SK-N-SH treated with all-trans-retinoic acid at 6 μM for 48 hours (cell line): ENCODE measurements at regions not wholly inside any gene's neighbourhood (a gene's known extent, or its start where the extent isn't known, plus 50 kb on each side); places are given as distances from the start of the nearest gene placed in this dataset.

Experiments
- ESRRG ChIP-seq: fragments of 250-450 bp; sonication (Bioruptor Pico); IDR thresholded peaks from 2 replicates; pipeline ENCODE4 v1.6.1; 2021; ENCODE audit warnings: mild to moderate bottlenecking
- GLIS3 ChIP-seq: fragments of 250-450 bp; sonication (Bioruptor Pico); IDR thresholded peaks from 2 replicates; pipeline ENCODE4 v1.5.0; 2020; ENCODE audit warnings: mild to moderate bottlenecking, moderate library complexity
- ZFP3 ChIP-seq: fragments of 250-450 bp; sonication (Bioruptor Pico); IDR thresholded peaks from 2 replicates; pipeline ENCODE4 v1.5.0; 2020; ENCODE audit warnings: mild to moderate bottlenecking, moderate library complexity
- TF ChIP-seq, protein P1 (sequence below): fragments of 250-450 bp; sonication (Bioruptor Pico); IDR thresholded peaks from 2 replicates; pipeline ENCODE4 v1.5.1; 2020; ENCODE audit warnings: low read depth, mild to moderate bottlenecking, moderate library complexity
- TF ChIP-seq, protein P2 (sequence below): fragments of 250-450 bp; sonication (Bioruptor Pico); IDR thresholded peaks from 2 replicates; pipeline ENCODE4 v1.8.0; 2020; ENCODE audit warnings: mild to moderate bottlenecking, moderate library complexity, borderline replicate concordance

DNA sequence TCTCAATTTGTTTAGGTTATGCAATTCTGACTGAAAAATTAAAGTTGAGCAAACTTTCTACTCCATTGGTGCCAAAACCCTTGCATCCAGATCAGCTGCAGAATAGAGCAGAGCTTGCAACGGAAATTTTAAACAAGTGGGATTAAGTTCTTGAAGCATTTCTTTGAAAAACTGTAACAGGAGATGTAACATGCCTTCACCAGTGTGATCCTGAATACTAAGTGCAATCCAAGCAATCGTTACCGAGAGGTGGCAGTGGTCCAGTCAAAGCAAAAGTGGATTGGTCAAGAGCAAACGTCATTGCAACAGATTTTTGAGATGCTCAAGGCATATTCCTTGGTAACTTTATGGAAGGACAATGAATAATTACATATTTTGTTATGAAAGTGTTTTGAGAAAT, 841.1 kb upstream of the SLITRK5 start:
- TF ChIP-seq, protein P1, sequence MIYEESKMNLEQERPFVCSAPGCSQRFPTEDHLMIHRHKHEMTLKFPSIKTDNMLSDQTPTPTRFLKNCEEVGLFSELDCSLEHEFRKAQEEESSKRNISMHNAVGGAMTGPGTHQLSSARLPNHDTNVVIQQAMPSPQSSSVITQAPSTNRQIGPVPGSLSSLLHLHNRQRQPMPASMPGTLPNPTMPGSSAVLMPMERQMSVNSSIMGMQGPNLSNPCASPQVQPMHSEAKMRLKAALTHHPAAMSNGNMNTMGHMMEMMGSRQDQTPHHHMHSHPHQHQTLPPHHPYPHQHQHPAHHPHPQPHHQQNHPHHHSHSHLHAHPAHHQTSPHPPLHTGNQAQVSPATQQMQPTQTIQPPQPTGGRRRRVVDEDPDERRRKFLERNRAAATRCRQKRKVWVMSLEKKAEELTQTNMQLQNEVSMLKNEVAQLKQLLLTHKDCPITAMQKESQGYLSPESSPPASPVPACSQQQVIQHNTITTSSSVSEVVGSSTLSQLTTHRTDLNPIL (CRISPR knock-in tag), result no peak
- TF ChIP-seq ZFP3 (CRISPR knock-in tag), result no peak
- TF ChIP-seq, protein P2, sequence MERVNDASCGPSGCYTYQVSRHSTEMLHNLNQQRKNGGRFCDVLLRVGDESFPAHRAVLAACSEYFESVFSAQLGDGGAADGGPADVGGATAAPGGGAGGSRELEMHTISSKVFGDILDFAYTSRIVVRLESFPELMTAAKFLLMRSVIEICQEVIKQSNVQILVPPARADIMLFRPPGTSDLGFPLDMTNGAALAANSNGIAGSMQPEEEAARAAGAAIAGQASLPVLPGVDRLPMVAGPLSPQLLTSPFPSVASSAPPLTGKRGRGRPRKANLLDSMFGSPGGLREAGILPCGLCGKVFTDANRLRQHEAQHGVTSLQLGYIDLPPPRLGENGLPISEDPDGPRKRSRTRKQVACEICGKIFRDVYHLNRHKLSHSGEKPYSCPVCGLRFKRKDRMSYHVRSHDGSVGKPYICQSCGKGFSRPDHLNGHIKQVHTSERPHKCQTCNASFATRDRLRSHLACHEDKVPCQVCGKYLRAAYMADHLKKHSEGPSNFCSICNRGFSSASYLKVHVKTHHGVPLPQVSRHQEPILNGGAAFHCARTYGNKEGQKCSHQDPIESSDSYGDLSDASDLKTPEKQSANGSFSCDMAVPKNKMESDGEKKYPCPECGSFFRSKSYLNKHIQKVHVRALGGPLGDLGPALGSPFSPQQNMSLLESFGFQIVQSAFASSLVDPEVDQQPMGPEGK (CRISPR knock-in tag), result no peak
- no peak for TF ChIP-seq ESRRG (CRISPR knock-in tag)
- TF ChIP-seq GLIS3 (CRISPR knock-in tag), result no peak
